ENCODE measurements at regions not wholly inside any gene's neighbourhood (a gene's known extent, or its start where the extent isn't known, plus 50 kb on each side); places are given as distances from the start of the nearest gene placed in this dataset.

DNA sequence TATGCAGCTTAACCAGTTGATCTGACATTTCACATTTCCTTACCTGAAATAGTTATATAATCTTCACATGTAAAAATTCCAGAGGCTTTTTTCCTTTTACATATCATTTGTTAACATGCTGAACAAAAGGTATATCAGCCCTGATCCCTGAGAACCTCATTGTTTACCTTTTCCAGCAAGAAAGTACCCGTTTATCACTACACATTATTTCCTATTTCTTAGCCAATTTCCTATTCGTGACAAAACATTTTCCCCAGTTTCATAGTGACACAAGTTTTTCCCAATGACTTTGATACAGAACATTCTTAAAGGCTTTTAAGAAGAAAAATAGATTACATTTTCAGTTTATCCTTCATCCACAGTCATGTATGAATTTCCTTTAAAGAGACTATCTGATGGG lies 86.6 kb upstream of the DKK2 start:
- Histone ChIP-seq H3K27me3 (ENCODE audit: control insufficient read depth in 2 of 2, insufficient read depth in 2 of 2, low read length in 2 of 2) (no peaks in the 10 kb centered on the region), H4K20me1 (ENCODE audit: insufficient read depth, low read length) (no peaks in the 10 kb centered on the region), H3K4me2 (replicated peaks; ENCODE audit: extremely low read depth, low read length, poor library complexity, severe bottlenecking) (no peak overlapping the region), H3K9ac (ENCODE audit: insufficient read depth, low read length, poor library complexity, severe bottlenecking) (no peak overlapping the region), H3K36me3 (replicated peaks in 1 of 2; ENCODE audit: control insufficient read depth in 1 of 2, insufficient read depth in 2 of 2, low read length in 2 of 2) (no peaks in the 10 kb centered on the region), H3K27ac (ENCODE audit: low read depth in 1 of 2, low read length in 2 of 2) (no peak overlapping the region), H2AFZ (ENCODE audit: insufficient read depth, low read depth, low read length, poor library complexity, severe bottlenecking) (no peak overlapping the region), H3K4me3 (replicated peaks in 1 of 3; ENCODE audit: low read depth in 2 of 3, low read length in 3 of 3) (no peak overlapping the region), H3K79me2 (ENCODE audit: insufficient read depth, low read length) (no peaks in the 10 kb centered on the region), H3K9me3 (replicated peaks in 1 of 2; ENCODE audit: control insufficient read depth in 1 of 2, insufficient read depth in 1 of 2, low read length in 2 of 2) (no peaks in the 10 kb centered on the region), H3K4me1 (ENCODE audit: control insufficient read depth in 1 of 2, insufficient read depth in 2 of 2, low read length in 2 of 2) (no peaks in the 10 kb centered on the region)
- Mint-ChIP-seq H3K27me3 (ENCODE audit: low read depth in 3 of 3) (peaks cover 0 to 2% (median 0%) of the 10 kb centered on the region in 3 donors), H3K4me3 (no peak overlapping the region), H3K4me1 (no peaks in the 10 kb centered on the region), H3K9me3 (peaks cover 0 to 6% (median 0%) of the 10 kb centered on the region in 7 donors), H3K27ac (no peak overlapping the region), H3K36me3 (no peaks in the 10 kb centered on the region)
- WGBS (ENCODE audit: insufficient coverage), result 63% methylated on average over 2 of the region's 2 CpGs
- intact Hi-C loops (cut with micrococcal nuclease), result no loop called here
- TF ChIP-seq, protein P1, sequence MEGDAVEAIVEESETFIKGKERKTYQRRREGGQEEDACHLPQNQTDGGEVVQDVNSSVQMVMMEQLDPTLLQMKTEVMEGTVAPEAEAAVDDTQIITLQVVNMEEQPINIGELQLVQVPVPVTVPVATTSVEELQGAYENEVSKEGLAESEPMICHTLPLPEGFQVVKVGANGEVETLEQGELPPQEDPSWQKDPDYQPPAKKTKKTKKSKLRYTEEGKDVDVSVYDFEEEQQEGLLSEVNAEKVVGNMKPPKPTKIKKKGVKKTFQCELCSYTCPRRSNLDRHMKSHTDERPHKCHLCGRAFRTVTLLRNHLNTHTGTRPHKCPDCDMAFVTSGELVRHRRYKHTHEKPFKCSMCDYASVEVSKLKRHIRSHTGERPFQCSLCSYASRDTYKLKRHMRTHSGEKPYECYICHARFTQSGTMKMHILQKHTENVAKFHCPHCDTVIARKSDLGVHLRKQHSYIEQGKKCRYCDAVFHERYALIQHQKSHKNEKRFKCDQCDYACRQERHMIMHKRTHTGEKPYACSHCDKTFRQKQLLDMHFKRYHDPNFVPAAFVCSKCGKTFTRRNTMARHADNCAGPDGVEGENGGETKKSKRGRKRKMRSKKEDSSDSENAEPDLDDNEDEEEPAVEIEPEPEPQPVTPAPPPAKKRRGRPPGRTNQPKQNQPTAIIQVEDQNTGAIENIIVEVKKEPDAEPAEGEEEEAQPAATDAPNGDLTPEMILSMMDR (IDR thresholded peaks at IDR 0.05), result no peak
- DNase-seq, result no peak

DNA sequence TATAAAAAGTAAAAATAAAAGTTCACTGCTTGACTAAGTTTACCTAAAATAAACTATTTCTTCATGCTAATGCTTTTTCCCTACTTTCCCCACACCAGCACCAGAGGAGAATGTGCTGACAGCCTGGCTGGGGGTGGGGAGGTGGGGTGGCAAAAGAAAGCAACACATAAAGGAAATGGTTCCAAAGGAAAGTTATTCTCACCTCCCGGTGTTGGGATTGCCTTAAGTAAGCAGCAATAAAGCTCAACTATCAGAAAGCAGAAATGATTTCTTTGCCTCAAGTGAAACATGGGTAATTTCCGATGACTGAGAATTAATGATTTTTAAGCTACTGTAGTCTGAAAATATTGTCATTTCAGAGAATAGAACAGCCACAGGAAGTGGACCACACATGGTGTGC lies 84.5 kb upstream of the DKK2 start:
- H3K9me3 Mint-ChIP-seq, result peaks cover 0 to 7% (median 0%) of the 10 kb centered on the region in 7 donors
- Histone ChIP-seq H3K27me3 (ENCODE audit: control insufficient read depth in 2 of 2, insufficient read depth in 2 of 2, low read length in 2 of 2) (no peaks in the 10 kb centered on the region), H3K36me3 (replicated peaks in 1 of 2; ENCODE audit: control insufficient read depth in 1 of 2, insufficient read depth in 2 of 2, low read length in 2 of 2) (no peaks in the 10 kb centered on the region), H2AFZ (ENCODE audit: insufficient read depth, low read depth, low read length, poor library complexity, severe bottlenecking) (no peak overlapping the region), H3K9me3 (replicated peaks in 1 of 2; ENCODE audit: control insufficient read depth in 1 of 2, insufficient read depth in 1 of 2, low read length in 2 of 2) (no peaks in the 10 kb centered on the region), H3K9ac (ENCODE audit: insufficient read depth, low read length, poor library complexity, severe bottlenecking) (no peak overlapping the region), H3K4me1 (ENCODE audit: control insufficient read depth in 1 of 2, insufficient read depth in 2 of 2, low read length in 2 of 2) (no peaks in the 10 kb centered on the region), H3K4me2 (replicated peaks; ENCODE audit: extremely low read depth, low read length, poor library complexity, severe bottlenecking) (no peak overlapping the region), H3K79me2 (ENCODE audit: insufficient read depth, low read length) (no peaks in the 10 kb centered on the region), H3K4me3 (replicated peaks in 1 of 3; ENCODE audit: low read depth in 2 of 3, low read length in 3 of 3) (no peak overlapping the region), H4K20me1 (ENCODE audit: insufficient read depth, low read length) (no peaks in the 10 kb centered on the region), H3K27ac (ENCODE audit: low read depth in 1 of 2, low read length in 2 of 2) (no peak overlapping the region)
- DNase-seq, result no peak
- H3K27me3 Mint-ChIP-seq (ENCODE audit: low read depth in 3 of 3), result peaks cover 0 to 2% (median 0%) of the 10 kb centered on the region in 3 donors
- TF ChIP-seq, protein P1 (IDR thresholded peaks at IDR 0.05), result no peak
- intact Hi-C loops (cut with micrococcal nuclease), result no loop called here
- no peak overlapping the region for H3K27ac Mint-ChIP-seq
- no peak overlapping the region for H3K4me3 Mint-ChIP-seq
- H3K36me3 Mint-ChIP-seq, result no peaks in the 10 kb centered on the region
- 80% methylated on average over 1 of the region's 2 CpGs for WGBS (ENCODE audit: insufficient coverage)
- no peaks in the 10 kb centered on the region for H3K4me1 Mint-ChIP-seq
